Head of caudate nucleus (tissue), 42 donors: ENCODE measurements at regions not wholly inside any gene's neighbourhood (a gene's known extent, or its start where the extent isn't known, plus 50 kb on each side); places are given as distances from the start of the nearest gene placed in this dataset.
"Not testable (repeated sequence)": the region's sequence is repeated elsewhere in the genome, so short reads cannot be mapped to it uniquely, and the experiment has no call there.

ENCODE experiments used
- DNase-seq, 42 donors: peaks; one replicate each; pipeline versions ENCODE4 v3.0.0 to v3.0.0-alpha.2; 2020 to 2021; ENCODE audit warnings: mixed read lengths in 7 of 42
- intact Hi-C: fragments of 100-400 bp; cut with DNase I; formaldehyde crosslinking; loops from one replicate; pipeline ENCODE4 v1.15.0; 2022

GRCh38 chrX:9354918-9355317 lies 109.9 kb upstream of the TBL1X start:
- DNase-seq, result no peak
- intact Hi-C loops, result no loop called here

GRCh38 chrX:9355739-9356138 lies 109.1 kb upstream of the TBL1X start:
- intact Hi-C loops, result no loop called here

GRCh38 chrX:9356846-9357245 lies 108.0 kb upstream of the TBL1X start:
- intact Hi-C loops, result no loop called here

More at GRCh38 chrX:9355739-9356138, 109.1 kb upstream of the TBL1X start:
- DNase-seq, result no peak

GRCh38 chrX:9357518-9358114 lies 107.2 kb upstream of the TBL1X start:
- intact Hi-C loops, result no loop called here
- no peak for DNase-seq

More at GRCh38 chrX:9356846-9357245, 108.0 kb upstream of the TBL1X start:
- no peak for DNase-seq

- intact Hi-C loops, result no loop called here
Observed at GRCh38 chrX:9362363-9362928, 102.4 kb upstream of the TBL1X start.

GRCh38 chrX:9367421-9367820 lies 97.4 kb upstream of the TBL1X start:
- intact Hi-C loops, result no loop called here
- no peak for DNase-seq

More at GRCh38 chrX:9362363-9362928, 102.4 kb upstream of the TBL1X start:
- no peak for DNase-seq

- intact Hi-C loops, result no loop called here
- no peak for DNase-seq
Observed at GRCh38 chrX:9368262-9368661, 96.6 kb upstream of the TBL1X start.

- no peak for DNase-seq
- intact Hi-C loops, result no loop called here
Observed at GRCh38 chrX:9369802-9370291, 95.0 kb upstream of the TBL1X start.

GRCh38 chrX:9370893-9371292 lies 94.0 kb upstream of the TBL1X start:
- intact Hi-C loops, result no loop called here
- DNase-seq, result peak in 4 of 42 donors; percentile 11 to 40 (median 12)

- no peak for DNase-seq
- intact Hi-C loops, result no loop called here
Observed at GRCh38 chrX:9372866-9373265, 92.0 kb upstream of the TBL1X start.

- intact Hi-C loops, result no loop called here
- DNase-seq, result no peak
Observed at GRCh38 chrX:9373789-9374188, 91.1 kb upstream of the TBL1X start.

GRCh38 chrX:9374555-9374954 lies 90.3 kb upstream of the TBL1X start:
- DNase-seq, result no peak
- intact Hi-C loops, result no loop called here

- DNase-seq, result no peak
- intact Hi-C loops, result no loop called here
Observed at GRCh38 chrX:9376111-9376510, 88.7 kb upstream of the TBL1X start.

- intact Hi-C loops, DNase-seq: not testable (repeated sequence)
Observed at GRCh38 chrX:9377216-9377615, 87.6 kb upstream of the TBL1X start.

- intact Hi-C loops, result no loop called here
- no peak for DNase-seq
Observed at GRCh38 chrX:9378980-9379696, 85.7 kb upstream of the TBL1X start.

GRCh38 chrX:9379697-9380551 lies 84.9 kb upstream of the TBL1X start:
- no peak for DNase-seq
- intact Hi-C loops, result no loop called here

- intact Hi-C loops, result no loop called here
- no peak for DNase-seq
Observed at GRCh38 chrX:9383655-9384054, 81.2 kb upstream of the TBL1X start.

GRCh38 chrX:9388450-9388849 lies 76.4 kb upstream of the TBL1X start:
- no peak for DNase-seq
- intact Hi-C loops, result no loop called here

- DNase-seq, result no peak
Observed at GRCh38 chrX:9390121-9390520, 74.7 kb upstream of the TBL1X start.

More at GRCh38 chrX:9390121-9390520, 74.7 kb upstream of the TBL1X start:
- intact Hi-C loops, result no loop called here
